OCI-LY7 (cell line): ENCODE measurements at regions not wholly inside any gene's neighbourhood (a gene's known extent, or its start where the extent isn't known, plus 50 kb on each side); places are given as distances from the start of the nearest gene placed in this dataset.

Experiments used
- EZH2phosphoT487 ChIP-seq: fragments of 200-600 bp; sonication (generic); IDR thresholded peaks from 2 replicates; pipeline ENCODE4 v1.6.1; 2018; ENCODE audit warnings: low read depth, borderline replicate concordance, mild to moderate bottlenecking, mixed run types, antibody characterized with exemption, low read length, moderate library complexity, mixed read lengths
- TF ChIP-seq, protein P1 (sequence below): fragments of 200-600 bp; sonication (generic); conservative IDR thresholded peaks from 2 replicates; pipeline ENCODE4 v1.5.1; 2014; ENCODE audit warnings: mild to moderate bottlenecking, antibody characterized with exemption, low read length, moderate library complexity, mixed read lengths

GRCh38 chr4:154939851-154940250, 158.8 kb downstream of the RBM46 start:
- TF ChIP-seq, protein P1, sequence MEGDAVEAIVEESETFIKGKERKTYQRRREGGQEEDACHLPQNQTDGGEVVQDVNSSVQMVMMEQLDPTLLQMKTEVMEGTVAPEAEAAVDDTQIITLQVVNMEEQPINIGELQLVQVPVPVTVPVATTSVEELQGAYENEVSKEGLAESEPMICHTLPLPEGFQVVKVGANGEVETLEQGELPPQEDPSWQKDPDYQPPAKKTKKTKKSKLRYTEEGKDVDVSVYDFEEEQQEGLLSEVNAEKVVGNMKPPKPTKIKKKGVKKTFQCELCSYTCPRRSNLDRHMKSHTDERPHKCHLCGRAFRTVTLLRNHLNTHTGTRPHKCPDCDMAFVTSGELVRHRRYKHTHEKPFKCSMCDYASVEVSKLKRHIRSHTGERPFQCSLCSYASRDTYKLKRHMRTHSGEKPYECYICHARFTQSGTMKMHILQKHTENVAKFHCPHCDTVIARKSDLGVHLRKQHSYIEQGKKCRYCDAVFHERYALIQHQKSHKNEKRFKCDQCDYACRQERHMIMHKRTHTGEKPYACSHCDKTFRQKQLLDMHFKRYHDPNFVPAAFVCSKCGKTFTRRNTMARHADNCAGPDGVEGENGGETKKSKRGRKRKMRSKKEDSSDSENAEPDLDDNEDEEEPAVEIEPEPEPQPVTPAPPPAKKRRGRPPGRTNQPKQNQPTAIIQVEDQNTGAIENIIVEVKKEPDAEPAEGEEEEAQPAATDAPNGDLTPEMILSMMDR: no peak
- no peak for TF ChIP-seq EZH2phosphoT487
